Caco-2 (cell line): ENCODE measurements at regions not wholly inside any gene's neighbourhood (a gene's known extent, or its start where the extent isn't known, plus 50 kb on each side); places are given as distances from the start of the nearest gene placed in this dataset.

Experiments used
- BruUV-seq: library from RNA; stranded (reverse); fragments of 400-500 nt; replicated peaks from 2 replicates; lab custom pipeline; 2021; lab: Mats Ljungman, UMichigan
- CTCF ChIA-PET: fragments of 300-600 bp; sonication (Branson Sonifier 250); formaldehyde crosslinking; loops from one replicate; lab custom pipeline; 2022; ENCODE audit warnings: antibody characterized with exemption; lab: Charles Lee
- POLR2A ChIA-PET: fragments of 300-600 bp; sonication (Branson Sonifier 250); formaldehyde crosslinking; loops from one replicate; lab custom pipeline; 2022; ENCODE audit warnings: antibody characterized with exemption; lab: Charles Lee
- DNase-seq, 2 experiments: peaks; one replicate each; pipeline versions ENCODE4 v3.0.0 to v3.0.0-alpha.2; 2020 to 2022
- H3K27me3 ChIP-seq: replicated peaks from 2 replicates; pipeline ENCODE4 v1.6.0; 2011; ENCODE audit warnings: low read length; ENCODE audit not compliant: control insufficient read depth, insufficient read depth
- H3K36me3 ChIP-seq: 2 replicates; pipeline ENCODE4 v1.5.1; 2011; ENCODE audit warnings: low read length; ENCODE audit not compliant: control insufficient read depth, insufficient read depth
- H3K4me1 ChIP-seq: fragments of 250-450 bp; sonication (Bioruptor Pico); 2 replicates; pipeline ENCODE4 v1.5.1; 2020; ENCODE audit warnings: mild to moderate bottlenecking
- H3K4me3 ChIP-seq: 2 replicates; pipeline ENCODE4 v1.5.1; 2011; ENCODE audit warnings: low read depth, mild to moderate bottlenecking, control low read depth, low read length
- H3K9me3 ChIP-seq: fragments of 250-450 bp; sonication (Bioruptor Pico); 2 replicates; pipeline ENCODE4 v1.5.1; 2020; ENCODE audit warnings: mild to moderate bottlenecking, moderate library complexity
- H3K27ac Mint-ChIP-seq: one replicate; pipeline ENCODE4 v1.8.0; 2022; ENCODE audit warnings: mixed read lengths; ENCODE audit not compliant: unreplicated experiment
- H3K27me3 Mint-ChIP-seq: one replicate; pipeline ENCODE4 v1.8.0; 2022; ENCODE audit warnings: mixed read lengths; ENCODE audit not compliant: insufficient read depth, unreplicated experiment
- H3K36me3 Mint-ChIP-seq: one replicate; pipeline ENCODE4 v1.8.0; 2022; ENCODE audit warnings: mild to moderate bottlenecking, mixed read lengths; ENCODE audit not compliant: insufficient read depth, unreplicated experiment
- H3K4me1 Mint-ChIP-seq: one replicate; pipeline ENCODE4 v1.8.0; 2022; ENCODE audit warnings: low read depth, mixed read lengths; ENCODE audit not compliant: unreplicated experiment
- H3K4me3 Mint-ChIP-seq: one replicate; pipeline ENCODE4 v1.8.0; 2022; ENCODE audit warnings: mild to moderate bottlenecking, moderate library complexity, mixed read lengths; ENCODE audit not compliant: unreplicated experiment
- H3K9me3 Mint-ChIP-seq: one replicate; pipeline ENCODE4 v1.8.0; 2022; ENCODE audit warnings: mixed read lengths; ENCODE audit not compliant: unreplicated experiment
- intact Hi-C: fragments of 100-400 bp; cut with micrococcal nuclease; formaldehyde crosslinking; loops from one replicate; pipeline ENCODE4 v1.10.0; 2022; ENCODE audit not compliant: unreplicated experiment
- TF ChIP-seq, protein P1 (sequence below), 2 experiments: fragments of 200-600 bp in 1 of 2; IDR thresholded peaks; 1 replicate in 1 of 2; 2 replicates in 1 of 2; pipeline versions ENCODE4 v1.5.1 to v1.8.0; 2011 to 2022; ENCODE audit warnings: antibody characterized with exemption in 1 of 2, control low read depth in 1 of 2, inconsistent platforms in 1 of 2, low read depth in 1 of 2, low read length in 1 of 2, mild to moderate bottlenecking in 1 of 2, moderate library complexity in 1 of 2; ENCODE audit not compliant: insufficient read depth in 1 of 2, severe bottlenecking in 1 of 2, unreplicated experiment in 1 of 2

DNA sequence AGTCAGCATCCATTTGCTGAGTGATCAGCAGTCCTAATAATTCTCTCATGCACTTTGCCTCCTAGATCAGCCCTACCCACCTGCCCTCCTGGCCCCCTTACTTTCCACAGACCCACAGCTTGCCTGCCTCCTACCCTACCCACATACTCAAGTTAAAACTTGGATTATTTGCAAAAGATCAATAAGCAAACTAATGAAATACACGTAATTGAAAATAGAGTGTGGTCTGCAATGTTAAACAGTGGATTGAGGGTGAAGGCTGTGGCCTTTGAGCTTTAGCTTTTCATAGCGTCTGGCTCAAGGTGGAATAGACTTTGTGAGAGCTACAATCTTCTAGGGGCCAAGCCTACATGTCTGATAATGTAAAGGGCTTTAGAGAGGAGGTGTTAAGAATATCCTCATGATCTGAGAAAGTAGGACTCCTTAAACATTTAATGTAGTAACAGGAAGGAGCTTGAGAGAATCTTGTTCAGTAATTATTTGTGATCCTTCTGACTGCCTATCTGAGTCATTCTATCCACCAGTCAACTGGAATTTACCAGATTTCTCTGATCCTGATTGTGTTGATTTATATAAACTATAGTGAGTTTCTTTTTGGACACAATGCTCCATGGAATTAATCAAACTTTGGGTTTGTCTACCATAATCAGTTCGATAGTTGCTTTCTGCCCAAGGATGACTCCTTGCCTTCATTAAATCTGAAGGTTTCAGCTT, 310.0 kb downstream of the HRH4 start:
- no TSS peak for BruUV-seq
- TF ChIP-seq, protein P1, sequence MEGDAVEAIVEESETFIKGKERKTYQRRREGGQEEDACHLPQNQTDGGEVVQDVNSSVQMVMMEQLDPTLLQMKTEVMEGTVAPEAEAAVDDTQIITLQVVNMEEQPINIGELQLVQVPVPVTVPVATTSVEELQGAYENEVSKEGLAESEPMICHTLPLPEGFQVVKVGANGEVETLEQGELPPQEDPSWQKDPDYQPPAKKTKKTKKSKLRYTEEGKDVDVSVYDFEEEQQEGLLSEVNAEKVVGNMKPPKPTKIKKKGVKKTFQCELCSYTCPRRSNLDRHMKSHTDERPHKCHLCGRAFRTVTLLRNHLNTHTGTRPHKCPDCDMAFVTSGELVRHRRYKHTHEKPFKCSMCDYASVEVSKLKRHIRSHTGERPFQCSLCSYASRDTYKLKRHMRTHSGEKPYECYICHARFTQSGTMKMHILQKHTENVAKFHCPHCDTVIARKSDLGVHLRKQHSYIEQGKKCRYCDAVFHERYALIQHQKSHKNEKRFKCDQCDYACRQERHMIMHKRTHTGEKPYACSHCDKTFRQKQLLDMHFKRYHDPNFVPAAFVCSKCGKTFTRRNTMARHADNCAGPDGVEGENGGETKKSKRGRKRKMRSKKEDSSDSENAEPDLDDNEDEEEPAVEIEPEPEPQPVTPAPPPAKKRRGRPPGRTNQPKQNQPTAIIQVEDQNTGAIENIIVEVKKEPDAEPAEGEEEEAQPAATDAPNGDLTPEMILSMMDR (IDR thresholded peaks at IDR 0.05; ENCODE audit: insufficient read depth in 1 of 2, low read depth in 1 of 2, low read length in 1 of 2, severe bottlenecking in 1 of 2, unreplicated experiment in 1 of 2) = no peak
- no peaks in the 10 kb centered on the region for H3K4me1 ChIP-seq
- intact Hi-C loops = no loop called here
- Mint-ChIP-seq H3K36me3 (no peaks in the 10 kb centered on the region), H3K27me3 (no peaks in the 10 kb centered on the region), H3K9me3 (no peaks in the 10 kb centered on the region), H3K4me3 (no peak overlapping the region), H3K27ac (no peak overlapping the region), H3K4me1 (no peaks in the 10 kb centered on the region)
- ChIA-PET CTCF (no interaction called here), POLR2A (no interaction called here)
- no peak overlapping the region for H3K4me3 ChIP-seq
- H3K36me3 ChIP-seq = no peaks in the 10 kb centered on the region
- H3K27me3 ChIP-seq = no peaks in the 10 kb centered on the region
- H3K9me3 ChIP-seq = no peaks in the 10 kb centered on the region
- no peak for DNase-seq

DNA sequence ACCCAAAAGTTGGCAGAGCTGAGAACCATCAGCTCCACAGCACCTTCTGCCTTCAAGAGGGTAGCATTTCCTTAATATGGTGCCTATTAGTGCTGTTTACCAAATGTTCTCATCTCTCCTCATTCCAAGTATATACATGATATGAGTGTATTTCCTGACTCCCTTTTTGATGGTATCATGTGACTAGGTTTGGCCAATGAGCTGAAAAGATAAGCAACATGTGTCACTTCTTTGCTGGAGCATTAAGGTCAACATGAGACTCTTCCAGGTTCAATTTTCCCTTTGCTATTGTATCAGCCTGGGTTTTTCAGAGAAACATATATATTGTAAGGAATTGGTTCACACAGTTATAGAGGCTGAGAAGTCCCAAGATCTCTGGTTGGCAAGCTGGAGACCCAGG, 310.9 kb downstream of the HRH4 start:
- Mint-ChIP-seq H3K36me3 (no peaks in the 10 kb centered on the region), H3K27ac (no peak overlapping the region), H3K4me3 (no peak overlapping the region), H3K27me3 (no peaks in the 10 kb centered on the region), H3K9me3 (no peaks in the 10 kb centered on the region), H3K4me1 (no peaks in the 10 kb centered on the region)
- ChIA-PET POLR2A (no interaction called here), CTCF (no interaction called here)
- TF ChIP-seq, protein P1 (IDR thresholded peaks at IDR 0.05; ENCODE audit: insufficient read depth in 1 of 2, low read depth in 1 of 2, low read length in 1 of 2, severe bottlenecking in 1 of 2, unreplicated experiment in 1 of 2) = no peak
- H3K4me1 ChIP-seq = no peaks in the 10 kb centered on the region
- intact Hi-C loops = no loop called here
- BruUV-seq = no TSS peak
- DNase-seq = no peak
- H3K36me3 ChIP-seq = no peaks in the 10 kb centered on the region
- H3K27me3 ChIP-seq = no peaks in the 10 kb centered on the region
- H3K9me3 ChIP-seq = no peaks in the 10 kb centered on the region
- no peak overlapping the region for H3K4me3 ChIP-seq

DNA sequence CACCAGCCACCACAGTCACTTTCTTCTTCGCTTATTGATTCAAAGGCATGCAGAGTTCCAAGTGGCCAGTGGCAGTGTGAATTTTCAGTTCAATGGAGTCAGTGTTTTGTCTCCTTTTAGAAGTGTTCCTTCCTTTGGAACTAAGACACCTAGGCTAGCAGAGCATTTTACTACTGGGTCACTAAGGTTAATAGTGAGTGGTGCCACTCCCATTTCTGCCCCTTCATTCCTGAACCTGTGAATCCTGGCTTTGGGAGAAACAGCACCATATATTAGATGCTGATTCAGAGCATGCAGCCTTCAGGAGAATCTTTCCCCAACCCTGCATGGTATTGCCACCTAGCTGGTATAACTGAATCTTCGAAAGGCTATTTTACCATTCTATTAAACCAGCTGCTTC, 312.7 kb downstream of the HRH4 start:
- no peaks in the 10 kb centered on the region for H3K27me3 Mint-ChIP-seq
- no peaks in the 10 kb centered on the region for H3K36me3 Mint-ChIP-seq
- H3K4me1 Mint-ChIP-seq = no peaks in the 10 kb centered on the region
- intact Hi-C loops = no loop called here
- no TSS peak for BruUV-seq
- no peaks in the 10 kb centered on the region for H3K36me3 ChIP-seq
- no peaks in the 10 kb centered on the region for H3K9me3 Mint-ChIP-seq
- H3K27me3 ChIP-seq = no peaks in the 10 kb centered on the region
- no peak overlapping the region for H3K4me3 ChIP-seq
- no peak overlapping the region for H3K4me3 Mint-ChIP-seq
- no peaks in the 10 kb centered on the region for H3K9me3 ChIP-seq
- ChIA-PET CTCF (no interaction called here), POLR2A (no interaction called here)
- TF ChIP-seq, protein P1 (IDR thresholded peaks at IDR 0.05; ENCODE audit: insufficient read depth in 1 of 2, low read depth in 1 of 2, low read length in 1 of 2, severe bottlenecking in 1 of 2, unreplicated experiment in 1 of 2) = no peak
- H3K4me1 ChIP-seq = no peaks in the 10 kb centered on the region
- H3K27ac Mint-ChIP-seq = no peak overlapping the region
- no peak for DNase-seq
